HL-60 (cell line): ENCODE measurements at regions not wholly inside any gene's neighbourhood (a gene's known extent, or its start where the extent isn't known, plus 50 kb on each side); places are given as distances from the start of the nearest gene placed in this dataset. TPM values are rescaled to one million over a fixed set of nuclear protein-coding genes. Genes with fewer than 3 reads are reported as not detected.

Experiments
- DNase-seq, 2 experiments: peaks; one replicate each; pipeline ENCODE4 v3.0.0-alpha.2; 2010 to 2020; ENCODE audit warnings: low read depth in 1 of 2, low spot score in 1 of 2
- H3K27ac ChIP-seq: fragments of 250-450 bp; sonication (Bioruptor Pico); replicated peaks from 2 replicates; pipeline ENCODE4 v1.5.1; 2020; ENCODE audit warnings: mild to moderate bottlenecking, moderate library complexity
- H3K27me3 ChIP-seq: fragments of 250-450 bp; sonication (Bioruptor Pico); 2 replicates; pipeline ENCODE4 v1.5.1; 2021; ENCODE audit warnings: mild to moderate bottlenecking, moderate library complexity; ENCODE audit not compliant: insufficient read depth, poor library complexity, severe bottlenecking
- H3K4me3 ChIP-seq: replicated peaks from 2 replicates; pipeline ENCODE4 v1.5.1; 2011; ENCODE audit warnings: mild to moderate bottlenecking, control low read depth, low read length; ENCODE audit not compliant: insufficient read depth
- CTCF ChIP-seq: IDR thresholded peaks from one replicate; pipeline ENCODE4 v1.5.1; 2011; ENCODE audit warnings: low read length, control low read depth, inconsistent platforms; ENCODE audit not compliant: insufficient read depth
- GABPA ChIP-seq: IDR thresholded peaks from 2 replicates; pipeline ENCODE4 v1.6.1; 2012; ENCODE audit warnings: low read depth
- POLR2AphosphoS5 ChIP-seq: IDR thresholded peaks from 2 replicates; pipeline ENCODE4 v1.6.1; 2012; ENCODE audit warnings: low read depth
- REST ChIP-seq: IDR thresholded peaks from 2 replicates; pipeline ENCODE4 v1.6.1; 2012; ENCODE audit warnings: low read depth; ENCODE audit not compliant: insufficient replicate concordance
- SPI1 ChIP-seq: IDR thresholded peaks from 2 replicates; pipeline ENCODE4 v1.6.1; 2012; ENCODE audit warnings: low read depth, mild to moderate bottlenecking, borderline replicate concordance
- microRNA-seq: library from miRNA; unstranded; fragments of <30 nt; microRNA quantifications from one replicate; pipeline ENCODE4, GENCODE V29; 2018

- H3K27me3 ChIP-seq, result no peaks in the 10 kb centered on the region
- 0 out of 2 replicates have a peak overlapping the region, but pooled peaks have one; percentile 16 for H3K27ac ChIP-seq
- TF ChIP-seq REST, result no peak
- no peak for TF ChIP-seq CTCF
- no peak for TF ChIP-seq POLR2AphosphoS5
- no peak for TF ChIP-seq GABPA
- TF ChIP-seq SPI1, result no peak
- DNase-seq, result no peak
- no peak overlapping the region for H3K4me3 ChIP-seq
These were observed 51.0 kb upstream of the RUNX3 start for GRCh38 chr1:24980836-24981630.

Small RNA genes in the stretch of these regions (microRNA-seq; reads per million reads assigned to microRNA genes)
- not detected for gene MIR4425
